ENCODE measurements at regions not wholly inside any gene's neighbourhood (a gene's known extent, or its start where the extent isn't known, plus 50 kb on each side); places are given as distances from the start of the nearest gene placed in this dataset.

DNA sequence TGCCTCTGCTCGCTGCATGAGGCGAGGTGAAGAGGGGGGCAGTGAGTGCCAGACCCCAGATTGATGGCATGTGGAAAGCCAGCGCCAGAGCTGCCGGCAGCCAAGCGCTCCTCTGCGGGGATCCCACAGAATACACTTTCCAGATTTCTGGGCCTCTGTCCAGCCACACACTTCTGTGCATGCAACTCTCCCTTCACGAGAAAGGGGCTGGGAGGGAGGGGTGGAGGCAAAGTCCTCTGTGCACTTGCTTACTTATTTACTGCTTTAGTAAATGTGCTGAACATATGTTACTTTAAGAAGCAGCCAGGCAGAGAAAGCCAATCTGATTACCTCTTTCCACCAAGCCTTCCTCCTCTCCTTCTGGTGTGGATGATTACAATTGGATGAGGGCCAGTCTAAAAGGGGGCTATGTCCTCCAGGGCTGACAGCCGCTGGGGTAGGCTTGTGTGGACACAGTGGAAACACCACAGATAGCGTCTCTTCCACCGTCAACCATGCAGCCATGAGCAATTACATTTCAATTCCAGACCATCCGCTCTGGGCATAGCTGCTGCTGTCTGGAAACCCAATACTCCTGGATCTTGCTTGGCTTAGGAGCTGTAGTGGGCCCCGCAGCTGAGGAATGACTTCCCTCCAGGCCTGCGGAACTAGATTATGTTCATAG lies 322.8 kb upstream of the ANKRD30A start:
- Histone ChIP-seq H3K36me3 (ENCODE audit: control insufficient read depth in 2 of 2, insufficient read depth in 2 of 2, low read length in 2 of 2) (no peaks in the 10 kb centered on the region), H3K27me3 (ENCODE audit: control insufficient read depth in 2 of 2, insufficient read depth in 2 of 2, low read length in 2 of 2) (no peaks in the 10 kb centered on the region), H3K4me1 (ENCODE audit: control insufficient read depth in 2 of 2, insufficient read depth in 2 of 2, low read length in 2 of 2) (no peaks in the 10 kb centered on the region), H3K27ac (ENCODE audit: low read depth in 2 of 2, low read length in 2 of 2) (no peak overlapping the region), H3K4me3 (ENCODE audit: low read length in 2 of 2) (no peak overlapping the region), H3K9me3 (ENCODE audit: control insufficient read depth in 2 of 2, low read length in 2 of 2) (peaks cover 0 to 2% of the 10 kb centered on the region in 2 donors), H3K9ac (ENCODE audit: low read depth in 1 of 2, low read length in 2 of 2) (no peak overlapping the region)

DNA sequence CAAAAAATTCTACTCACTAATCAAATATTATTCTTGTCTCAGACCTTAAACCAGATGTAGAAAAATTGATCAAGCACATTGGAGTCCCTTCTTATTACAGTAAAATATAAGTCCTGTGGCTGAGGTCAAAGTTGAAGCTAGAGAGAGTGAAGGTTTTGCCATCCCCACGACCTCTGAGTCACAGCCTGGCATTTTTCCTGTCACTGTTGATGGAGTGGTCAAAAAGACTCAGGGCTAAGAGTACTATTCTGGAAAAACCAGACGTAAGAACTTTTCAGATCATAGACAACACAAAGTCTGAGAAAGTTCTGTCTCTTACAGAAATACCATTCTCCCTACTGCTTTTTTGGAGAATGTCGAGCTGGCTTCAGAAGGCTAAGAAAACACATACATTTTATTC lies 323.7 kb upstream of the ANKRD30A start:
- H3K9ac ChIP-seq (ENCODE audit: low read depth in 1 of 2, low read length in 2 of 2): no peak overlapping the region
- H3K36me3 ChIP-seq (ENCODE audit: control insufficient read depth in 2 of 2, insufficient read depth in 2 of 2, low read length in 2 of 2): no peaks in the 10 kb centered on the region
- peaks cover 0 to 4% of the 10 kb centered on the region in 2 donors for H3K9me3 ChIP-seq (ENCODE audit: control insufficient read depth in 2 of 2, low read length in 2 of 2)
- no peaks in the 10 kb centered on the region for H3K4me1 ChIP-seq (ENCODE audit: control insufficient read depth in 2 of 2, insufficient read depth in 2 of 2, low read length in 2 of 2)
- no peak overlapping the region for H3K4me3 ChIP-seq (ENCODE audit: low read length in 2 of 2)
- H3K27me3 ChIP-seq (ENCODE audit: control insufficient read depth in 2 of 2, insufficient read depth in 2 of 2, low read length in 2 of 2): no peaks in the 10 kb centered on the region
- H3K27ac ChIP-seq (ENCODE audit: low read depth in 2 of 2, low read length in 2 of 2): no peak overlapping the region

DNA sequence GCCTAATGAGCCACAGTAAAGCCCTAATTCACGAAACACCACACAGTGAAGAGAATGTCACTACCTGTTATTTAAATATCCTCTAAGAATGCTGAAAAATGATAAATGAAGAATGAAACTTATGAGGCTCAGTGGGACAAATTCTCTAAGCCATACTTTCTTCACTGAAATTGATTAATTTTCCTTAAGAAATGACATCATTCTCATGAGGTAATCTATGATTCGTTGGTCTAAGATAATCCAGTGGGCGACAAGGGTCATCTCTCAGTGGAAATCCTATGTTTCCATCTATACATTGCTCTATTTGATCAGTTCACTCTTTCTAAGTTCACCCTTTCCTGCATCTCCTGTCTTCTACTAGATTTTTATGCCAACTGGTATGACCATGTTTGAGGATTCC lies 330.4 kb upstream of the ANKRD30A start:
- Histone ChIP-seq H3K27me3 (ENCODE audit: control insufficient read depth in 2 of 2, insufficient read depth in 2 of 2, low read length in 2 of 2) (no peaks in the 10 kb centered on the region), H3K9ac (ENCODE audit: low read depth in 1 of 2, low read length in 2 of 2) (no peak overlapping the region), H3K36me3 (ENCODE audit: control insufficient read depth in 2 of 2, insufficient read depth in 2 of 2, low read length in 2 of 2) (no peaks in the 10 kb centered on the region), H3K4me1 (ENCODE audit: control insufficient read depth in 2 of 2, insufficient read depth in 2 of 2, low read length in 2 of 2) (no peaks in the 10 kb centered on the region), H3K9me3 (ENCODE audit: control insufficient read depth in 2 of 2, low read length in 2 of 2) (peaks cover 0 to 4% of the 10 kb centered on the region in 2 donors), H3K27ac (ENCODE audit: low read depth in 2 of 2, low read length in 2 of 2) (no peak overlapping the region), H3K4me3 (ENCODE audit: low read length in 2 of 2) (no peak overlapping the region)

DNA sequence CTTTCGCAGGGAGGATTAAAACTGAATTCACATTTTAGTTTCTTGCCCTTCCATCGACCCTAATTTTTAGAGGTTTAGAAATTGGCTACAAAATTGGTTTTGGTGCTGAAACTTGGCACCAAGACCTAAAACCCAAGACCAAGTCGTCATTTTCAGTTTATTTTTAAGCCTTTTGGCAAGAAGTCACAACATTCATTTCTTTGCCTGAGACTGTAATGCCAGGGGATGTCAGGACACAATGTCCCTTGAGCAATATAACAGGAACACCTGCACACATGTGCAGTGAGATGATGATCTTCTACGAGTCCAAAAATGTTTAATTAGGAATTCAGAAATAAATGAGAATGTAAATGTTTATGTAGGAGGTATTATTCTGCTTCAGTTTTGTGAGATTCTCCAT lies 335.4 kb upstream of the ANKRD30A start:
- no peaks in the 10 kb centered on the region for H3K36me3 ChIP-seq (ENCODE audit: control insufficient read depth in 2 of 2, insufficient read depth in 2 of 2, low read length in 2 of 2)
- H3K27ac ChIP-seq (ENCODE audit: low read depth in 2 of 2, low read length in 2 of 2): no peak overlapping the region
- no peak overlapping the region for H3K9ac ChIP-seq (ENCODE audit: low read depth in 1 of 2, low read length in 2 of 2)
- no peak overlapping the region for H3K4me3 ChIP-seq (ENCODE audit: low read length in 2 of 2)
- H3K4me1 ChIP-seq (ENCODE audit: control insufficient read depth in 2 of 2, insufficient read depth in 2 of 2, low read length in 2 of 2): no peaks in the 10 kb centered on the region
- no peaks in the 10 kb centered on the region for H3K27me3 ChIP-seq (ENCODE audit: control insufficient read depth in 2 of 2, insufficient read depth in 2 of 2, low read length in 2 of 2)
- H3K9me3 ChIP-seq (ENCODE audit: control insufficient read depth in 2 of 2, low read length in 2 of 2): no peaks in the 10 kb centered on the region

DNA sequence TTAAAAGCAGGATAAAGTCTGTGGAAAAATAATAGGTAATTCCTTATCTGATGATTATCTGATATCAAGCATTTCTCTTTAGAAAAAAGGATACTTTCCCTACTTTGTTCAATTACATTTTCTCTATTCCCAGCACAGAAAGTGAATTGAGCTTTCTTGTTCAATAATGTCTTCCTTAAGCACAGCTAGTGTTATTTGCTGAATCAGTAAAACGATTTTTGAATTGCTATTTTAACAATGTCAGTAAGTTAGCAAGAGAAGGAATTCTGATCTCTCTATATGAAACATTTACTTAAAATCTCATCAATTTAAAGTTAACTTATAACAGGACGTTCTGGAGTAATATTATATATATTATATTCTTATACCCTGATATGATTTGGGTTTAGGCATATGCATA lies 337.2 kb upstream of the ANKRD30A start:
- Histone ChIP-seq H3K36me3 (ENCODE audit: control insufficient read depth in 2 of 2, insufficient read depth in 2 of 2, low read length in 2 of 2) (no peaks in the 10 kb centered on the region), H3K9ac (ENCODE audit: low read depth in 1 of 2, low read length in 2 of 2) (no peak overlapping the region), H3K4me3 (ENCODE audit: low read length in 2 of 2) (no peak overlapping the region), H3K9me3 (ENCODE audit: control insufficient read depth in 2 of 2, low read length in 2 of 2) (no peaks in the 10 kb centered on the region), H3K4me1 (ENCODE audit: control insufficient read depth in 2 of 2, insufficient read depth in 2 of 2, low read length in 2 of 2) (no peaks in the 10 kb centered on the region), H3K27ac (ENCODE audit: low read depth in 2 of 2, low read length in 2 of 2) (no peak overlapping the region), H3K27me3 (ENCODE audit: control insufficient read depth in 2 of 2, insufficient read depth in 2 of 2, low read length in 2 of 2) (no peaks in the 10 kb centered on the region)

DNA sequence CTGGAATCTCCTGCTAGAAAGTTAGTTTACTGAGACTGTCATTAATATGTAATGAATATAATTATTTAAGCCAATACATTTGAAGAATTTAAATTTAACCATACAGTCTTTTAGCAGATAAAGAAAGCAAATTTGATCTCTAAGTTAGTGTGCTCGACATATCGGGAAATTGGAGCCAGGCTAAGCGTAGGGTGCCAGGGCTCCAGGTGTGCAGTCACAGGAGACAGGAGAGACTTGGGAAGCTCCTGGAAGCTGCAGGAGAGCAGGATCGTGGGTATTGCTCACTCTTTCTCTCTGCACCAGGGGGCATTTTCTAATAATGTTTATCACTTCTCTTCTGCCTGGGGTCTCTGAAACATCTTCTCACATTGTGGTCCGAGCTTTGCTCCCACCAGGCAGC lies 342.0 kb upstream of the ANKRD30A start:
- no peaks in the 10 kb centered on the region for H3K4me1 ChIP-seq (ENCODE audit: control insufficient read depth in 2 of 2, insufficient read depth in 2 of 2, low read length in 2 of 2)
- H3K9me3 ChIP-seq (ENCODE audit: control insufficient read depth in 2 of 2, low read length in 2 of 2): no peaks in the 10 kb centered on the region
- no peaks in the 10 kb centered on the region for H3K36me3 ChIP-seq (ENCODE audit: control insufficient read depth in 2 of 2, insufficient read depth in 2 of 2, low read length in 2 of 2)
- no peak overlapping the region for H3K9ac ChIP-seq (ENCODE audit: low read depth in 1 of 2, low read length in 2 of 2)
- no peaks in the 10 kb centered on the region for H3K27me3 ChIP-seq (ENCODE audit: control insufficient read depth in 2 of 2, insufficient read depth in 2 of 2, low read length in 2 of 2)
- no peak overlapping the region for H3K4me3 ChIP-seq (ENCODE audit: low read length in 2 of 2)
- no peak overlapping the region for H3K27ac ChIP-seq (ENCODE audit: low read depth in 2 of 2, low read length in 2 of 2)

DNA sequence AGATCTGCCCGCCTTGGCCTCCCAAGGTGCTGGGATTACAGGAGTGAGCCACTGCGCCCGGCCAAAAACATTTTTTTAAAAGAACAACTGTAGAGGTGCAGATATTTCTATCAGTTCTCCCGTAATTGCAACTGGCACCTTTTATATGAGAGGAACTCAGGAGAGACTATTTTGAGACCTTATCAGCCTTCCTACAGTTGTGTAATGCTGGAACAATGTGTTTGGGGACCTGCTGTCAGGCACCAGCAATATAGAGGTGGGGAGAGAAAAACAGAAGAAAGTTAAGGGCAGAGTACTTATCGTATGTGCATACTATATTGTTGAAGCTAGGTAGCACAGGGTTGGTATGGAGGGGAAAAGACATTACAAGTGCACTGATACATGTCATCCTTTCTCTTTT lies 343.8 kb upstream of the ANKRD30A start:
- no peak overlapping the region for H3K4me3 ChIP-seq (ENCODE audit: low read length in 2 of 2)
- no peaks in the 10 kb centered on the region for H3K27me3 ChIP-seq (ENCODE audit: control insufficient read depth in 2 of 2, insufficient read depth in 2 of 2, low read length in 2 of 2)
- H3K4me1 ChIP-seq (ENCODE audit: control insufficient read depth in 2 of 2, insufficient read depth in 2 of 2, low read length in 2 of 2): no peaks in the 10 kb centered on the region
- H3K27ac ChIP-seq (ENCODE audit: low read depth in 2 of 2, low read length in 2 of 2): no peak overlapping the region
- no peaks in the 10 kb centered on the region for H3K36me3 ChIP-seq (ENCODE audit: control insufficient read depth in 2 of 2, insufficient read depth in 2 of 2, low read length in 2 of 2)
- no peak overlapping the region for H3K9ac ChIP-seq (ENCODE audit: low read depth in 1 of 2, low read length in 2 of 2)
- H3K9me3 ChIP-seq (ENCODE audit: control insufficient read depth in 2 of 2, low read length in 2 of 2): no peaks in the 10 kb centered on the region

DNA sequence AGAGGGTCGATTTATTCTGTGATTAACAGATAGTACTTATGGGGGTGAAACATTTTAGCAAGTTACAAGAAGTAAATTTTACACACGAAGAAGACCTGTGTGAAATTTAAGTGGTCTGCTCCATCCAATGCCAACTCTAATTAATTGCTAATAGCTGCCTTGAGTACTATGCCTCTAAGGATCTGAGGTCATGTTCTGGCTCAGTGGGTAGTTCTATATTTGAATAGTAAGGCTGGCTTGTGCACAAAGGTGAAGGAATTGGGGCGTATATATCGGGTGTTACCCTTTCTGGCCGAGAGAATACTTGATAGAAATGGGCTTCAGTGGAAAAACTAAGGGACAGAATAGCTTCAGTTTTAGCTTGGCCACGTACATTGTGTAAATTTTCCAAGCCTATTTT lies 345.2 kb upstream of the ANKRD30A start:
- no peak overlapping the region for H3K9ac ChIP-seq (ENCODE audit: low read depth in 1 of 2, low read length in 2 of 2)
- H3K36me3 ChIP-seq (ENCODE audit: control insufficient read depth in 2 of 2, insufficient read depth in 2 of 2, low read length in 2 of 2): no peaks in the 10 kb centered on the region
- no peak overlapping the region for H3K27ac ChIP-seq (ENCODE audit: low read depth in 2 of 2, low read length in 2 of 2)
- H3K4me3 ChIP-seq (ENCODE audit: low read length in 2 of 2): no peak overlapping the region
- H3K4me1 ChIP-seq (ENCODE audit: control insufficient read depth in 2 of 2, insufficient read depth in 2 of 2, low read length in 2 of 2): no peaks in the 10 kb centered on the region
- H3K27me3 ChIP-seq (ENCODE audit: control insufficient read depth in 2 of 2, insufficient read depth in 2 of 2, low read length in 2 of 2): no peaks in the 10 kb centered on the region
- H3K9me3 ChIP-seq (ENCODE audit: control insufficient read depth in 2 of 2, low read length in 2 of 2): no peaks in the 10 kb centered on the region

DNA sequence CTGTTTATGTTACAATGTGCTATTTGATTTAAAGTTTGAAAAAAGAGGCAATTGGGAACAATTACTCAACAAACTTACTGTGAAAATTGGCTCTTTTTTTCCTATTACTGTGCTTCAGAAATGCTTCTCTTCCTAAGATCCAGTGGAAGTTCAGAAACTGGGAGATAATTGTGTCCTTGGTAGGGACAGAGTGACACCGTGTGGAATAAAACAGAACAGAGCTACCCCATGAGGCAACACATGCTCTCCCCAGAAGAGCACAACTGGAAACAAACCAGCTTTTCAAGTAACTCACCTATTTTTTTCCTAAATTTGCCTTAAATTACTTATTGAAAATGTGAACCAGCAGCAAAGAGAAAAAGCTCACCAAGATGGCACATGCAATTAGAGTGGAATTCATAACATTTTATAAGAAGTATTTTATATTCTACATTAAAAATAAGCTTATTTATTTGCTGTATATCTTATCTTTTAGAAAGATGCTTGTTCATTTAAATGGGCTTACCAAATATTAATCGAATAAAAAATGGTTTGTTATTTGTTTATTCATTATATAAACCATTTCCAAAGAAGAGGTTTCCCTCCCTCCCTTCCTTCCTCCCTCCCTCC lies 346.1 kb upstream of the ANKRD30A start:
- no peak overlapping the region for H3K4me3 ChIP-seq (ENCODE audit: low read length in 2 of 2)
- H3K9me3 ChIP-seq (ENCODE audit: control insufficient read depth in 2 of 2, low read length in 2 of 2): no peaks in the 10 kb centered on the region
- H3K4me1 ChIP-seq (ENCODE audit: control insufficient read depth in 2 of 2, insufficient read depth in 2 of 2, low read length in 2 of 2): no peaks in the 10 kb centered on the region
- no peaks in the 10 kb centered on the region for H3K36me3 ChIP-seq (ENCODE audit: control insufficient read depth in 2 of 2, insufficient read depth in 2 of 2, low read length in 2 of 2)
- H3K27me3 ChIP-seq (ENCODE audit: control insufficient read depth in 2 of 2, insufficient read depth in 2 of 2, low read length in 2 of 2): no peaks in the 10 kb centered on the region
- H3K27ac ChIP-seq (ENCODE audit: low read depth in 2 of 2, low read length in 2 of 2): no peak overlapping the region
- H3K9ac ChIP-seq (ENCODE audit: low read depth in 1 of 2, low read length in 2 of 2): no peak overlapping the region

DNA sequence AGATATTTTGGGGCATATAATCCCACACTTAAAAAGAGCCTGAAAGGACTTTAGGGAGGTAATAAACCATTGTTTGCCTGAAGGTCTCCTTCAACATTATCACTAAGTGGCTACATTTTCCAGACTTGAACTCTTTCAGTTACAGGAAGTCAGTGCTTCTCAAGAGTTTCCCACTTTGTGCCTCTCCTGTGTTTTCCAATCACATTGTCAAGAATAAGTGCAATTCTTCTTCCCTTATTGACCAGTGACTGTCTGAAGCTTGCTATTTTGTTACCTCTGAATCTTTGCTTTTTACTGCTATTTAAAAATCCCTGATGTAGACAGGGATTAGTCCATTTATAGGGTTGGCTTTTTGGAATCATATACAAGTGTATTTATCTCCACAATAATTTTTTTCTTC lies 346.7 kb upstream of the ANKRD30A start:
- Histone ChIP-seq H3K36me3 (ENCODE audit: control insufficient read depth in 2 of 2, insufficient read depth in 2 of 2, low read length in 2 of 2) (no peaks in the 10 kb centered on the region), H3K4me3 (ENCODE audit: low read length in 2 of 2) (no peak overlapping the region), H3K9ac (ENCODE audit: low read depth in 1 of 2, low read length in 2 of 2) (no peak overlapping the region), H3K4me1 (ENCODE audit: control insufficient read depth in 2 of 2, insufficient read depth in 2 of 2, low read length in 2 of 2) (no peaks in the 10 kb centered on the region), H3K9me3 (ENCODE audit: control insufficient read depth in 2 of 2, low read length in 2 of 2) (no peaks in the 10 kb centered on the region), H3K27me3 (ENCODE audit: control insufficient read depth in 2 of 2, insufficient read depth in 2 of 2, low read length in 2 of 2) (no peaks in the 10 kb centered on the region), H3K27ac (ENCODE audit: low read depth in 2 of 2, low read length in 2 of 2) (no peak overlapping the region)
